ENCODE measurements at regions not wholly inside any gene's neighbourhood (a gene's known extent, or its start where the extent isn't known, plus 50 kb on each side); places are given as distances from the start of the nearest gene placed in this dataset.

GRCh38 chr4:91963486-91963885 is 340.3 kb upstream of the GRID2 start:
- no peak for TF ChIP-seq CTCF (conservative IDR thresholded peaks at IDR 0.05; ENCODE audit: control insufficient read depth, insufficient read depth, low read depth, low read length)
- DNase-seq (ENCODE audit: low read depth) = peak; percentile 67
- no peak overlapping the region for H3K4me3 ChIP-seq (ENCODE audit: control insufficient read depth, low read depth, low read length)

GRCh38 chr4:91965166-91965565 is 338.6 kb upstream of the GRID2 start:
- no peak overlapping the region for H3K4me3 ChIP-seq (ENCODE audit: control insufficient read depth, low read depth, low read length)
- DNase-seq (ENCODE audit: low read depth) = no peak
- TF ChIP-seq CTCF (conservative IDR thresholded peaks at IDR 0.05; ENCODE audit: control insufficient read depth, insufficient read depth, low read depth, low read length) = no peak

- TF ChIP-seq CTCF (conservative IDR thresholded peaks at IDR 0.05; ENCODE audit: control insufficient read depth, insufficient read depth, low read depth, low read length) = no peak
- no peak overlapping the region for H3K4me3 ChIP-seq (ENCODE audit: control insufficient read depth, low read depth, low read length)
- no peak for DNase-seq (ENCODE audit: low read depth)
Measured at GRCh38 chr4:91973479-91974153, 330.1 kb upstream of the GRID2 start.

- H3K4me3 ChIP-seq (ENCODE audit: control insufficient read depth, low read depth, low read length) = no peak overlapping the region
- DNase-seq (ENCODE audit: low read depth) = no peak
- TF ChIP-seq CTCF (conservative IDR thresholded peaks at IDR 0.05; ENCODE audit: control insufficient read depth, insufficient read depth, low read depth, low read length) = no peak
Measured at GRCh38 chr4:91984466-91984865, 319.3 kb upstream of the GRID2 start.

- no peak overlapping the region for H3K4me3 ChIP-seq (ENCODE audit: control insufficient read depth, low read depth, low read length)
- no peak for TF ChIP-seq CTCF (conservative IDR thresholded peaks at IDR 0.05; ENCODE audit: control insufficient read depth, insufficient read depth, low read depth, low read length)
- no peak for DNase-seq (ENCODE audit: low read depth)
Measured at GRCh38 chr4:91989914-91990313, 313.9 kb upstream of the GRID2 start.

- no peak overlapping the region for H3K4me3 ChIP-seq (ENCODE audit: control insufficient read depth, low read depth, low read length)
- no peak for TF ChIP-seq CTCF (conservative IDR thresholded peaks at IDR 0.05; ENCODE audit: control insufficient read depth, insufficient read depth, low read depth, low read length)
- no peak for DNase-seq (ENCODE audit: low read depth)
Measured at GRCh38 chr4:91990726-91991125, 313.0 kb upstream of the GRID2 start.

GRCh38 chr4:91997045-91997444 is 306.7 kb upstream of the GRID2 start:
- no peak for TF ChIP-seq CTCF (conservative IDR thresholded peaks at IDR 0.05; ENCODE audit: control insufficient read depth, insufficient read depth, low read depth, low read length)
- no peak for DNase-seq (ENCODE audit: low read depth)

More at GRCh38 chr4:91997045-91997444, 306.7 kb upstream of the GRID2 start:
- no peak overlapping the region for H3K4me3 ChIP-seq (ENCODE audit: control insufficient read depth, low read depth, low read length)
